Ramos (cell line): ENCODE measurements at regions not wholly inside any gene's neighbourhood (a gene's known extent, or its start where the extent isn't known, plus 50 kb on each side); places are given as distances from the start of the nearest gene placed in this dataset.
"Not testable (repeated sequence)": the region's sequence is repeated elsewhere in the genome, so short reads cannot be mapped to it uniquely, and the experiment has no call there.

ENCODE experiments used
- in situ Hi-C: fragments of 300-500 bp; cut with MboI; formaldehyde crosslinking; loops from one replicate; pipeline ENCODE4 v1.14.3; 2022; ENCODE audit warnings: low sequenced_read_pairs; ENCODE audit not compliant: unreplicated experiment

GRCh38 chr5:52597625-52598024, 190.1 kb upstream of the ITGA1 start:
- in situ Hi-C loops: no loop called here

GRCh38 chr5:52598968-52599367, 188.7 kb upstream of the ITGA1 start:
- in situ Hi-C loops: no loop called here

GRCh38 chr5:52603778-52604554, 183.8 kb upstream of the ITGA1 start:
- in situ Hi-C loops: no loop called here

GRCh38 chr5:52605317-52606313, 182.1 kb upstream of the ITGA1 start:
- in situ Hi-C loops: no loop called here

- in situ Hi-C loops: no loop called here
These were observed 180.4 kb upstream of the ITGA1 start for GRCh38 chr5:52607227-52607824.

GRCh38 chr5:52620315-52620714, 167.4 kb upstream of the ITGA1 start:
- in situ Hi-C loops: no loop called here

- in situ Hi-C loops: no loop called here
These were observed 164.4 kb upstream of the ITGA1 start for GRCh38 chr5:52623291-52623690.

GRCh38 chr5:52624291-52624690, 163.4 kb upstream of the ITGA1 start:
- in situ Hi-C loops: no loop called here

- in situ Hi-C loops: no loop called here
These were observed 161.4 kb upstream of the ITGA1 start for GRCh38 chr5:52626312-52626711.

GRCh38 chr5:52627740-52628139, 160.0 kb upstream of the ITGA1 start:
- in situ Hi-C loops: no loop called here

- in situ Hi-C loops: no loop called here
These were observed 155.4 kb upstream of the ITGA1 start for GRCh38 chr5:52632281-52632680.

GRCh38 chr5:52634171-52634570, 153.5 kb upstream of the ITGA1 start:
- in situ Hi-C loops: not testable (repeated sequence)

GRCh38 chr5:52638732-52639131, 149.0 kb upstream of the ITGA1 start:
- in situ Hi-C loops: no loop called here

- in situ Hi-C loops: no loop called here
These were observed 139.0 kb upstream of the ITGA1 start for GRCh38 chr5:52648726-52649125.

- in situ Hi-C loops: loop anchor here (25.0 kb wide), 2 partner anchors 1268 to 1693 kb away; partner anchors contain the start of gene ISL1
These were observed 132.6 kb upstream of the ITGA1 start for GRCh38 chr5:52655163-52655562.

GRCh38 chr5:52656569-52657246, 131.0 kb upstream of the ITGA1 start:
- in situ Hi-C loops: loop anchor here (25.0 kb wide), 2 partner anchors 1269 to 1694 kb away; partner anchors contain the start of gene ISL1

GRCh38 chr5:52657247-52657645, 130.5 kb upstream of the ITGA1 start:
- in situ Hi-C loops: loop anchor here (25.0 kb wide), 2 partner anchors 1270 to 1695 kb away; partner anchors contain the start of gene ISL1

GRCh38 chr5:52658246-52658645, 129.5 kb upstream of the ITGA1 start:
- in situ Hi-C loops: loop anchor here (25.0 kb wide), 2 partner anchors 1271 to 1696 kb away; partner anchors contain the start of gene ISL1

GRCh38 chr5:52660621-52661020, 127.1 kb upstream of the ITGA1 start:
- in situ Hi-C loops: loop anchor here (25.0 kb wide), 2 partner anchors 1273 to 1698 kb away; partner anchors contain the start of gene ISL1
